NCI-H187 (cell line): ENCODE measurements at regions not wholly inside any gene's neighbourhood (a gene's known extent, or its start where the extent isn't known, plus 50 kb on each side); places are given as distances from the start of the nearest gene placed in this dataset.
"Not testable (repeated sequence)": the region's sequence is repeated elsewhere in the genome, so short reads cannot be mapped to it uniquely, and the experiment has no call there.

Source experiments
- DNase-seq, 2 experiments: peaks; one replicate each; lab custom pipeline; 2025; lab: John Stamatoyannopoulos, UW

DNA sequence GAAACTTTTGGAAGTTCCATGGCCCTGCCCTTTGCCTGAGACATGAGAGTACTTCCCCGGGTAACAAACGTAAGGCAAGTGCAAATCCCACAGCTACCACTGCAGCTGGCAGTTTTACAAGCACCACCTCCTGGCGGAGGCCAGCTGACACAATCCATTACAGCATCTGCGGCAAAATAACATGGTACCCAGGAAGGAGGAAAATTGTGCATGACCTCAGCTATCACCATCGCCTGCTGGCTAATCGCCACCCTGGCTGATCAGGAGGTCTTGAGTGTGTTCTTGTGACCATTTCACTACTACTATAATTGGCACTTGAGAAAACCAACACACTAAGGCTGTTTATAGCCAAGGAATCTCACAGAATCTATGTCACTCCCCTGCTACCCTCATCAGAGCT lies 71.7 kb upstream of the SERPINE2 start:
- no peak for DNase-seq

DNA sequence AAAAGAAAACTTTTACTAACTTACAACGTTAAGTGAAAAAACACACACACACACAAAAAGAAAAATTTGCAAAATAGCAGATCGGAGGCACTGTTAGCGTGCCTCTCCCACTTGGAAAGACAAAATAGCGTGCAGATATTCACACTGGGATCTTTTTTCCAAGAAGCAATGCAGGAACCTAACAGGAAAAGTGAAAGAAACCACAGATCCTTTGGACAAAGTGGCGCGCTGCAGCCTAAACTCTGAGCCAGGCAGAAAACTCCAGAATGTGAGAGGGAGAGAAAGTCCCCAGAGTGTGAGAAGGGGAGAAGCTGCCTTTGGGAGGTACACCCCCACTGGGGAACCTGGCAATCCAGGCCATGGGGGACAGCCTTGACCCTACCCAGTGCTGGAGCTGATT lies 70.7 kb upstream of the SERPINE2 start:
- DNase-seq: no peak

- no peak for DNase-seq
These were observed 67.7 kb upstream of the SERPINE2 start for GRCh38 chr2:224106794-224107193.

DNA sequence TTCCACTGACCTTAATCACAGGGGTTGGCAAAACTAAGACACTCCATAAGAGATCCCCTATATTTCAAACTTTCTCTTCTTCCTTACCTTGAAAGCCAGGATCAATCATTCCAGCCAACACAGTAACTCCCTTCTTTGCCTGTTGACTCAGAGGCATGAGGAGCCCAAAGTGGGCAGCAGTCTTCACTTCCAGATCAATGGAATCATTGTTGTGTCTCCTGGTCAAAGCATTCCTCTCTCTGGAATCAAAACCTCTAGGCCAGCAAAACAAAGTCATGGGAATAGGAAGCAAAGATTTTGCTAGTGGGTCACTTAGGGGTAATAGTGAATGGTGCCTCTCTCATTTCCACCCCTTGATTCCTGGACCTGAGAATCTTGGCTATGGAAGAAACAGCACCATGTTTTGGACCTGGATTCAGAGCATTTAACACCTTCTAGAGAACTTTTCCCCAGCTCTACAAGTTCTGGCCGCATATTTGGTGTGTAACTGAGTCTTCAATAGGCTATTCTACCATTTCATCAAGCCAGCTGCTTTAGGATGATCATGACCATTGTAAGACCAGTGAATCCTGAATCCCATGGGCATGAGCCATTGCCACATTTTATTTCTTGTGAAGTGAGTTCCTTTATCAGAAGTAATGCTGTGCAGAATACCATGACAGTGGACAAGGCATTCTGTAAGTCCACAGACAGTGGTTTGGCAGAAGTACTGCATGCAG lies 65.7 kb upstream of the SERPINE2 start:
- no peak for DNase-seq

DNA sequence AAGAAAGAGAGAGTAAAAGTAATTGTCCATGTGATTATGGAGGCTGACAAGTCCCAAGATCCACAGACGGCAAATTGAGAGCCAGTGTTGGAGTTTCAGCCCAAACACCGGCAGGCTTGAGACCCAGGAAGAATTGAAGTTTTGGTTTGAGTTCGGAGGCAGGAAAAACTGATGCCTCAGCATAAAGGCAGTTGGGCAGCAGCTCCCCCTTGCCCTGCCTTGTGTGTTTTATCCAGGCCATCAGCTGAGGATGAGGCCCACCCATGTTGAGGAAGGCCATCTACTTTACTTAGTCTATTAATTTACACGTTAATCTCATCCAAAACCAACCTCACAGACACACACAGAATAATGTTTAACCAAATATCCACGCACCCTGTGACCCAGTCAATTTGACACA lies 64.6 kb upstream of the SERPINE2 start:
- no peak for DNase-seq

DNA sequence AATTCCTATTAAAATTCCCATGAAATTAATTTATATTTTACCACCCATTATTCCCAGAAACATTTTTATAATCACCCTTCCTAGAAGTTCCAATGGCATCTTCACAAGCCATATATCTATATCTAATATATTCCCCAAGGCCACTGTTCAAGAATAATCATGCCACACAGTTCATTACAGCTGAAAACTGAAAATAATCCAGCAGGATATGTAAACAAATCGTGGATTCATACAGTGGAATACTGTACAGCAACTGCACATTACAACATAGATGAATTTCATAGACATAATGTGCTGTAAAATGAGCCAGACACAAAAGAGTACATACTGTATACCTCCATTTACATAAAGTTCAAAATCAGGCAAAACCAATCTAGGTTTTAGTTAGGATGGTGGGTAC lies 63.9 kb upstream of the SERPINE2 start:
- DNase-seq: no peak

DNA sequence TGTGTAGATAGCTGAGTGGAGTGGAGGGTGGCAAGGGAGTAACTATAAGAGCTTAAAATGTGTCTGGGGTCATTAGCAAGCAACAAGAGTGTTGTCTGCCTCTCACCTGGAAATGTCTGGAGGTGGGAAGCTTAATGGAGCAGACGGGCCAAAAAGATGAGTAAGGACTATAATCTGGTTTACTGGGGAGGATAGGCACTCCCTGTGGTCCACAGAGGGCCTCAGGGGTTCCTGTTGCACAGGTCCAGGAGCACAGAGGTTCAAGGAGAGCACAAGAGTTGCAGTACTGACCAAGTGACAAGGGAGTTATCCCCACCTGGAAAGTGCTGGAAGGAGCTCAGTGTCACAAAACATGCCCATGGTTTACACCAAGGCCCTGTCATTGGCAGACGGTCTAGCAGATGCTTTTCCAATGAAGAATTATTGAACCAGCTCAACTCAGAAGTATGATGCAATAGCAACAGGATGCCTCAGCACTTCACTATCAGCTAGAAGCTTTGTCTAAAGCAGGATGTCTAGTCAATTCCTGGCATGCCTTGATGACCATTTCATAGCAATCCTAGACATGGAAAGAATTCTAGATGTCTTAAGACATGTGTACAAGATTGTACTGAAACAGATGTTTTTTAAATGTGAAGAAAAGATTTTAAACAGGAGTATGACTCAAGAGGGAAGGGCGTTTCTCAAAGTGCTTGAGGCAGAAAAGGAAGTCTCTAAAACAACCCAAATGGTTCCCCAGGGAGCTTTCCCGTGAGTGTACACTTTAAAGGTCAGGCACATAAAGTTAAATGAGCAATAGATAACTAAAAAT lies 62.9 kb upstream of the SERPINE2 start:
- no peak for DNase-seq

DNA sequence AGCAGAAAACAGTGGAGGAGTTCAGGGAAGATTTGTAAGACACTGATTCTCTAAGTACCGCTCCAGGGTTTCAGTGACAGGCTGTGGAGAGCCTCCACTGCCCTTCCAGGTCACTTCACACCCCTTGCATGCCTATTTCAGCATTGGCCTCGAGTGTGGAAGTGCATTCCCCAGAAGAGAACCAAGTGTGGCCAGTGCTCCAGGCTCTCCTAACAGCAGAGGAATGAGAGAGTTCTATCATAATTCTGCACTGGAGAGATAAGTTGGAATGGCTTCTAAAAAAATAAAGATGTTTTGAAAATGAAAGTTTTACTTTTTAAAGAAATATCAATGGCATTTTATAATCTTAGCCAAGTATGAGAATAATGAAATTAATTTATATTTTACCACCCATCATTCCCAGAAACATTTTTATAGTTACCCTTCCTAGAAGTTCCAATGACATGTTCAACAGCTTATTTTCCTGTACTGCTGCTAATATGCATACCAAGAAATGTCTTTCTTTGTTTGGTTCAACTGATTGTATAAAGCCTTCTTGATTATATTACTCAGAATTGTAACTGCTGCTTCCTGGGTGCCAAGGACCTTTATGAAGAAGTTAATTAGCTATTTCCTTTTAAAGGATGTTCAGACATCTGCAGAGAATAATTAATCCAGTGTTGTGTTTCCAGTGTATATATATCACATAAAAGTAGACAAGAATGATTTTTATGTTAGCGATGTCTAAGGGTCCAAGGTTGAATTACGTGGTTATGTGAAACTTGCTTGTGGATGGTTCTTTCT lies 61.0 kb upstream of the SERPINE2 start:
- no peak for DNase-seq

- DNase-seq: no peak
These were observed 59.6 kb upstream of the SERPINE2 start for GRCh38 chr2:224098481-224099230.

DNA sequence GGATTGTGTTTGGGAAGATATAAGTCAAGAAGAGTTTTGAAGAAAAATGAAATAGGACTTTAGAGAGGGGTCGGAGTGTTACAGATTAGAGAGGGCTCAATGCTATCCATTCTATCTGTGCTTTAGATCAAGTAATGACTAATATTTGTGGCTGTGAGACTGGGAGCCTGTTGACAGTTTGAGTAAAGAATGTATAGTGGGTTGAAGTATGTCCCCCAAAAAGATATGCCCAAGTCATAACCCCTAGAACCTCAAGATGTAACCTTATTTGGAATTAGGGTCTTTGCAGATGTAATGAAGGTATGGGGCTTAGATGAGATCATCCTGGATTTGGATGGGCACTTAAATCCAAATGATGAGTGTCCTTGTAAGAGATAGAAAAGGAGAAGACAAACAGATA lies 55.3 kb upstream of the SERPINE2 start:
- no peak for DNase-seq

DNA sequence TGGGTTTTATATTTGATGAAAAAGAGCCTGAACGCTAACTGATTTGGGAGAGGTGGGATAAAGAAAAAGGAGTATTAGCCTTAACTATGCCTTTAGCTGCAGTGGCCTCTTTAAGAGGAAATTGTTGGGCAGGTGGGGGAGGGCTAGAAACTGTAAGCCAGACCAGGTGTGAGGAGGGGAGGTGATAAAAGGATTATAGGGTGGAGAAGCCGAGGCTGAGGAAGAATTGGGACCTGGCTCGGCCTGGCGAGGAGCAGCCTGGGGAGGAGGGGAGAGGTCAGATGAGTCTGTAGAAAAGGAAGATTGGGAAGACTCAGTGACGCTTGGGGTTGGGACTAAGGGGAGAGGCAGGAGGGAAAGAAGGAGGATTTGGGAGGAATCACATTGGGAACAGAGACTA lies 52.6 kb upstream of the SERPINE2 start:
- not testable (repeated sequence) for DNase-seq

DNA sequence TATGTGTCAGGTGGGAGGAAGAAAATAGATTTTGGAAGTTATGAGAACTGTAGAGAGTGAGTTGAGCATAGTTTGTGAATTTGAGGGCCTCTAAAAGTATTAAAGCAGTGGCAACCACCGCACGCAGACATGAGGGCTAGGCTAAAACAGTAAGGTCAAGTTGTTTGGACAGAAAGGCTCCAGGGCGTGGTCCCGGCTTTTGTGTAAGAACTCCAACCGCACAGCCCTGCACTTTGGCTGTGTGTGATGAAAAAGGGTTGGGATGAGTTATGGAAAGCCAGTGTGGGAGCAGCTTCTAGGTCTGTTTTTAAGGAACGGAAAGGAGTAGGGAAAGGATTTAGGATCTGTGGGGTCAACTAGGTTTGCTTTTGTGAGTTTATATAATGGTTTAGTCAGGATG lies 50.5 kb upstream of the SERPINE2 start:
- not testable (repeated sequence) for DNase-seq
